SU-DHL-6 (cell line): ENCODE measurements at regions not wholly inside any gene's neighbourhood (a gene's known extent, or its start where the extent isn't known, plus 50 kb on each side); places are given as distances from the start of the nearest gene placed in this dataset.

Experiments used
- H2AFZ ChIP-seq: fragments of 200-600 bp; sonication (generic); 2 replicates; pipeline ENCODE4 v1.6.1; 2014; ENCODE audit warnings: low read depth, mild to moderate bottlenecking, moderate library complexity, mixed read lengths, antibody characterized with exemption, low read length; ENCODE audit not compliant: severe bottlenecking
- H3F3A ChIP-seq: fragments of 200-600 bp; shearing (Covaris generic); 2 replicates; pipeline ENCODE4 v1.6.0; 2016; ENCODE audit warnings: antibody characterized with exemption, mild to moderate bottlenecking; ENCODE audit not compliant: insufficient read depth
- H3K27ac ChIP-seq: fragments of 200-600 bp; sonication (generic); 2 replicates; pipeline ENCODE4 v1.5.1; 2016; ENCODE audit warnings: low read depth, mild to moderate bottlenecking, low read length, moderate library complexity, mixed read lengths
- H3K27me3 ChIP-seq: fragments of 200-600 bp; sonication (generic), shearing (Covaris generic); 2 replicates; pipeline ENCODE4 v1.6.0; 2014; ENCODE audit warnings: mild to moderate bottlenecking, low read length
- H3K36me3 ChIP-seq: fragments of 200-600 bp; sonication (generic); 2 replicates; pipeline ENCODE4 v1.6.1; 2014; ENCODE audit warnings: mild to moderate bottlenecking, low read length, mixed read lengths
- H3K4me2 ChIP-seq: fragments of 300-600, 200-600 bp; shearing (Covaris generic), sonication (generic); 2 replicates; pipeline ENCODE4 v1.6.0; 2014; ENCODE audit warnings: low read length, low read depth, mild to moderate bottlenecking; ENCODE audit not compliant: poor library complexity, severe bottlenecking
- H3K4me3 ChIP-seq: fragments of 200-600 bp; sonication (generic); 2 replicates; pipeline ENCODE4 v1.5.1; 2014; ENCODE audit warnings: antibody characterized with exemption, low read length, mild to moderate bottlenecking, mixed read lengths; ENCODE audit not compliant: insufficient read depth, poor library complexity, severe bottlenecking
- H3K79me2 ChIP-seq: fragments of 200-600 bp; sonication (generic); 2 replicates; pipeline ENCODE4 v1.6.1; 2014; ENCODE audit warnings: mild to moderate bottlenecking, low read length, moderate library complexity; ENCODE audit not compliant: insufficient read depth
- H3K9ac ChIP-seq: fragments of 200-600 bp; sonication (generic); 2 replicates; pipeline ENCODE4 v1.7.0; 2014; ENCODE audit warnings: mild to moderate bottlenecking, low read length
- H3K9me2 ChIP-seq: fragments of 200-600 bp; sonication (generic); replicated peaks from 2 replicates; pipeline ENCODE4 v1.6.1; 2014; ENCODE audit warnings: low read length; ENCODE audit not compliant: insufficient read depth
- H3K9me3 ChIP-seq: fragments of 200-600 bp; sonication (generic); 2 replicates; pipeline ENCODE4 v1.6.1; 2014; ENCODE audit warnings: low read length, mixed read lengths; ENCODE audit not compliant: insufficient read depth
- H4K20me1 ChIP-seq: fragments of 200-600 bp; sonication (generic); 2 replicates; pipeline ENCODE4 v1.6.1; 2014; ENCODE audit warnings: low read depth, mild to moderate bottlenecking, antibody characterized with exemption, low read length, moderate library complexity, mixed read lengths
- EZH2phosphoT487 ChIP-seq: fragments of 200-600 bp; sonication (generic), shearing (Covaris generic); conservative IDR thresholded peaks from 2 replicates; pipeline ENCODE4 v1.6.1; 2018; ENCODE audit warnings: mild to moderate bottlenecking, antibody characterized with exemption, low read length, moderate library complexity, mixed read lengths
- TF ChIP-seq, protein P1 (sequence below): fragments of 200-600 bp; sonication (generic); IDR thresholded peaks from one replicate; pipeline ENCODE4 v1.5.1; 2017; ENCODE audit warnings: antibody characterized with exemption, mild to moderate bottlenecking, low read length, moderate library complexity; ENCODE audit not compliant: insufficient read depth, poor library complexity, severe bottlenecking

DNA sequence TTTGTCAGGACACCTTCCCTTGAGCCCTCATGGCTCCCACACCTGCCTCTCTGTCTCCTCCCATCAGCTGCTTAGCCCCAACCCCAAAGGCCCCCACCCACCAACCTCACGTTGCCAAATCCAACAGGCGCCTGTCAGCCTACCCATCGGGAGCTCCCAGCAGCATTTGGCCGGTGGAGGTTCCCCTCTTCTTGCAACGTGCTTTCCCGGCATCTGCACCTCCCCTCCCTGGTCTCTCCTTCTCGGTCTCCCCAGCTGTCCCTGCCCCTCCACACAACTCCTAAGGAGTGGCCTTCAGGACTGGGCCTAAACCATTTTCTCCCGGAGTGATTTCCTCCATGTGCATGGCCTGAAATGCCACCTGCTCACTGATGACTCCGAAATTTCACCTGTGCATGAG, 71.9 kb downstream of the KLHDC7A start:
- Histone ChIP-seq H4K20me1 (no peaks in the 10 kb centered on the region), H3K9me3 (no peaks in the 10 kb centered on the region), H3K79me2 (no peaks in the 10 kb centered on the region), H3K9me2 (no peaks in the 10 kb centered on the region), H3F3A (no peaks in the 10 kb centered on the region), H3K4me2 (no peak overlapping the region), H3K27me3 (no peaks in the 10 kb centered on the region), H2AFZ (no peak overlapping the region), H3K36me3 (no peaks in the 10 kb centered on the region), H3K27ac (no peak overlapping the region), H3K4me3 (no peak overlapping the region), H3K9ac (no peak overlapping the region)
- TF ChIP-seq, protein P1, sequence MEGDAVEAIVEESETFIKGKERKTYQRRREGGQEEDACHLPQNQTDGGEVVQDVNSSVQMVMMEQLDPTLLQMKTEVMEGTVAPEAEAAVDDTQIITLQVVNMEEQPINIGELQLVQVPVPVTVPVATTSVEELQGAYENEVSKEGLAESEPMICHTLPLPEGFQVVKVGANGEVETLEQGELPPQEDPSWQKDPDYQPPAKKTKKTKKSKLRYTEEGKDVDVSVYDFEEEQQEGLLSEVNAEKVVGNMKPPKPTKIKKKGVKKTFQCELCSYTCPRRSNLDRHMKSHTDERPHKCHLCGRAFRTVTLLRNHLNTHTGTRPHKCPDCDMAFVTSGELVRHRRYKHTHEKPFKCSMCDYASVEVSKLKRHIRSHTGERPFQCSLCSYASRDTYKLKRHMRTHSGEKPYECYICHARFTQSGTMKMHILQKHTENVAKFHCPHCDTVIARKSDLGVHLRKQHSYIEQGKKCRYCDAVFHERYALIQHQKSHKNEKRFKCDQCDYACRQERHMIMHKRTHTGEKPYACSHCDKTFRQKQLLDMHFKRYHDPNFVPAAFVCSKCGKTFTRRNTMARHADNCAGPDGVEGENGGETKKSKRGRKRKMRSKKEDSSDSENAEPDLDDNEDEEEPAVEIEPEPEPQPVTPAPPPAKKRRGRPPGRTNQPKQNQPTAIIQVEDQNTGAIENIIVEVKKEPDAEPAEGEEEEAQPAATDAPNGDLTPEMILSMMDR = no peak
- TF ChIP-seq EZH2phosphoT487 = no peak

DNA sequence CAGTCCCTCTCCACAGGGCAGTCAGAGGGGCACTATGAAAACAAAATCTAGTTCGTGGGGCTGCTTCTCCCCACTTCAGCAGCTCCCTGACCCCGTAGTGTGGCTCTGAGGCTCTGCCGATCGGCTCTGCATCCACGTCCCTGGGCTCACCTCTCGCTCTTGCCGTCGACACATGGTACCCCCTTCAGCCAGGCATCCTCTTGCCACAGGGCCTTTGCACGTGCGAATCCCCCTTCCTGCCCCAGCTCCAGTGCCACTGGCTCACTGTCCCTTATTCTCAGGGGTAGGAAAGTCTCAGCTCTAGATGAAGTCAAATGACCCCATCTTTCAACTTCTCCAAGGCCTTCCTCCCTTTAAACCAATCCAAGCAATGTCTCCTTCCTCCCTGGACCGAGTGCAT, 72.7 kb downstream of the KLHDC7A start:
- Histone ChIP-seq H3F3A (no peaks in the 10 kb centered on the region), H3K4me3 (no peak overlapping the region), H3K79me2 (no peaks in the 10 kb centered on the region), H4K20me1 (no peaks in the 10 kb centered on the region), H3K9me2 (no peaks in the 10 kb centered on the region), H3K9me3 (no peaks in the 10 kb centered on the region), H3K9ac (no peak overlapping the region), H3K4me2 (no peak overlapping the region), H2AFZ (no peak overlapping the region), H3K36me3 (no peaks in the 10 kb centered on the region), H3K27ac (no peak overlapping the region), H3K27me3 (no peaks in the 10 kb centered on the region)
- TF ChIP-seq, protein P1 = no peak
- no peak for TF ChIP-seq EZH2phosphoT487

DNA sequence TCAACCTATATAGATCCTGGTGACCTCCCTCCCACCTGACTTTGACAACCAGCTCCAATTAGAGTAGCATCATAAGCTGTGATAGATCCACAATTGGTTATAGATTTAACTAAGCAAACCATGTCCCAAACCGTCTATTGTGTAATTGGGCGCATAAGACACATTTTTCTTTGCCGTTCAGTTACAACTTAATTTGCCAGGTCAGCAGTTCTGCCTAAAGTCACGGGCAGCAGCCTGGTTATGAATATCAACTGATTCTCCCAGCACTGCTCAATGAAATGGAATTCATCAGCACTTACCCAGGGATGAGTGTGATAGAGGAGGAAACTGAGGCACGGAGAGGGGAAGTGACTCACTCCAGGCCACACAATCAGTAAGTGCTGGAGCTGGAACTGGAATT, 73.4 kb downstream of the KLHDC7A start:
- no peaks in the 10 kb centered on the region for H3F3A ChIP-seq
- no peaks in the 10 kb centered on the region for H3K9me2 ChIP-seq
- no peak for TF ChIP-seq EZH2phosphoT487
- TF ChIP-seq, protein P1 = no peak
- H3K79me2 ChIP-seq = no peaks in the 10 kb centered on the region
- H3K4me3 ChIP-seq = no peak overlapping the region
- no peaks in the 10 kb centered on the region for H3K27me3 ChIP-seq
- no peak overlapping the region for H3K9ac ChIP-seq
- no peak overlapping the region for H3K4me2 ChIP-seq
- H3K9me3 ChIP-seq = no peaks in the 10 kb centered on the region
- no peaks in the 10 kb centered on the region for H3K36me3 ChIP-seq
- H4K20me1 ChIP-seq = no peaks in the 10 kb centered on the region
- no peak overlapping the region for H3K27ac ChIP-seq
- no peak overlapping the region for H2AFZ ChIP-seq
